Fibroblast of villous mesenchyme (primary cell): ENCODE measurements at regions not wholly inside any gene's neighbourhood (a gene's known extent, or its start where the extent isn't known, plus 50 kb on each side); places are given as distances from the start of the nearest gene placed in this dataset.
A peak's percentile ranks its signal among the peaks of the same experiment; 100 is the strongest.

Experiments
- DNase-seq: peaks from one replicate; pipeline ENCODE4 v3.0.0-alpha.2; 2010; ENCODE audit warnings: low read depth
- H3K4me3 ChIP-seq: 2 replicates; pipeline ENCODE4 v1.5.1; 2011; ENCODE audit warnings: low read depth, mild to moderate bottlenecking, low read length
- TF ChIP-seq, protein P1 (sequence below): IDR thresholded peaks from 2 replicates; pipeline ENCODE4 v1.5.1; 2012; ENCODE audit warnings: low read depth, mild to moderate bottlenecking, low read length; ENCODE audit not compliant: insufficient read depth

GRCh38 chrX:16014171-16014570 is 109.2 kb upstream of the GRPR start:
- TF ChIP-seq, protein P1, sequence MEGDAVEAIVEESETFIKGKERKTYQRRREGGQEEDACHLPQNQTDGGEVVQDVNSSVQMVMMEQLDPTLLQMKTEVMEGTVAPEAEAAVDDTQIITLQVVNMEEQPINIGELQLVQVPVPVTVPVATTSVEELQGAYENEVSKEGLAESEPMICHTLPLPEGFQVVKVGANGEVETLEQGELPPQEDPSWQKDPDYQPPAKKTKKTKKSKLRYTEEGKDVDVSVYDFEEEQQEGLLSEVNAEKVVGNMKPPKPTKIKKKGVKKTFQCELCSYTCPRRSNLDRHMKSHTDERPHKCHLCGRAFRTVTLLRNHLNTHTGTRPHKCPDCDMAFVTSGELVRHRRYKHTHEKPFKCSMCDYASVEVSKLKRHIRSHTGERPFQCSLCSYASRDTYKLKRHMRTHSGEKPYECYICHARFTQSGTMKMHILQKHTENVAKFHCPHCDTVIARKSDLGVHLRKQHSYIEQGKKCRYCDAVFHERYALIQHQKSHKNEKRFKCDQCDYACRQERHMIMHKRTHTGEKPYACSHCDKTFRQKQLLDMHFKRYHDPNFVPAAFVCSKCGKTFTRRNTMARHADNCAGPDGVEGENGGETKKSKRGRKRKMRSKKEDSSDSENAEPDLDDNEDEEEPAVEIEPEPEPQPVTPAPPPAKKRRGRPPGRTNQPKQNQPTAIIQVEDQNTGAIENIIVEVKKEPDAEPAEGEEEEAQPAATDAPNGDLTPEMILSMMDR, result no peak
- no peak overlapping the region for H3K4me3 ChIP-seq
- no peak for DNase-seq

GRCh38 chrX:16012250-16012649 is 111.1 kb upstream of the GRPR start:
- TF ChIP-seq, protein P1, result no peak
- no peak for DNase-seq
- no peak overlapping the region for H3K4me3 ChIP-seq

- no peak for DNase-seq
- TF ChIP-seq, protein P1, result no peak
- H3K4me3 ChIP-seq, result no peak overlapping the region
These were observed 117.4 kb upstream of the GRPR start for GRCh38 chrX:16005917-16006316.

DNA sequence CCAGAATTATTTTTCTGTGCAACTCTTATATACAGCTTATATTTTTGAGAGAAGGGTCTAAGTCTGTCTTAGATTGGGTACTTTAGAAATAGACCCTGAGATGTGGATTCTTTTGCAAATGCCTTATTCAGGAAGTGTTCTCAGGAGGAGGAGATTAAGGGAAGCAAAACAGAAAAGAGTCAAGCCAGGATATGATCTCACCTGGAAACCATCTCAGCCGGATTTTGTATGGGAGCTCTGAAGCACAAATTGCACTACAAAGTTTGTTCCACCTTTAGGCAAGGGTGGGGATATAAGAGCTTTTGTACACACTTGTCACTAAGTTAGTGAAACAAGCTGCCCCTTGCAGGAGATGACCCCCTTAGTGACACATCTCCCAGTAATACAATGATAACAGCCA is 121.2 kb upstream of the GRPR start:
- DNase-seq, result no peak
- TF ChIP-seq, protein P1, result no peak
- H3K4me3 ChIP-seq, result no peak overlapping the region

- TF ChIP-seq, protein P1, result no peak
- H3K4me3 ChIP-seq, result no peak overlapping the region
- no peak for DNase-seq
These were observed 125.0 kb upstream of the GRPR start for GRCh38 chrX:15998350-15998749.

- H3K4me3 ChIP-seq, result no peak overlapping the region
- DNase-seq, result no peak
- TF ChIP-seq, protein P1, result no peak
These were observed 133.6 kb upstream of the GRPR start for GRCh38 chrX:15989716-15990115.

DNA sequence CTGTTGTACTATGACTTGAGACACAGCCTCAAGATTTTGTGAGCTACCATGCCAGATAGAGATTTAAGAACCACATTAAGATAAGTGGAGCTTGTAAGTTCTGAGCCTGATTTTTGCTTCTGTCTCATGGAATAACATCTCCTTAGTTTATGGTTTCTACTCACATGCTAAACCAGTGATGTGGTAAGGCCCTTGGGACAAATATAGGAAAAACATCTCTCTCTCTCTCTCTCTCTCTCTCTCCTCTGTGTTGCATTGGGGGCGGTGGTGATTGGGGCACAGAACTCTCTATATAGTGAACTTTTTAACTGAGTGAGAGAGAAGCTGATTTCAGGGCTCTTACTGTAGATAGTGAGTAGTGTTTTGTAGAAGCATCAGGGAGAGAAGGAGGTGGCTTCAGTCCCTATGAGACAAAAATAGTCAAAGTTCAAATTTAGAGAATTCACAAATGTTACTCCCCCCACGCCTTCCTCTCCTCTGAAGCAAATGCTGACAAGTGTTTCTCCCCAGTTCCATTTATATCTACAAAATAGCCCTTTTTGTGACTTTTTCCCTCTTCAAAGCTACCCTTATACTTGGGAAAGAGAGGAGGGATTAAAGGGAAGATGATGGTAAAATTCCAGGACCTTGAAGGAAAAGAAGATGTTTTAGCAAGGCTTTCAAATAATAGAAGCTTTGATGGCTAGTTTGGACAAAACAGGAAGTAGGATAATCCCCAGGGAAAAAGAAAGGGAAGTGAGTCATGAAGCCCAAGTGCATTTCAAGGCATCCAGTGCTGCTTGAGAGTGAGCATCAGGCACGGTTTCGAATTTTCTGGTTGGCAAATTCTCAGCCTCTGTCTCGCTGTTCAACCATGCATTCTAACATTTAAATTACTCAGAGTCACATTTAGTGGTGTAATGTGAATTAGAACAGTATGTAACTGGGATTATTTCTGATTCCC is 134.3 kb upstream of the AP1S2 start:
- TF ChIP-seq, protein P1, result no peak
- DNase-seq, result peak; percentile 48
- H3K4me3 ChIP-seq, result no peak overlapping the region
